Activated naive CD8-positive, alpha-beta T cell (primary cell): ENCODE measurements at regions not wholly inside any gene's neighbourhood (a gene's known extent, or its start where the extent isn't known, plus 50 kb on each side); places are given as distances from the start of the nearest gene placed in this dataset.
"Not testable (repeated sequence)": the region's sequence is repeated elsewhere in the genome, so short reads cannot be mapped to it uniquely, and the experiment has no call there.

Source experiments
- H3K27ac Mint-ChIP-seq: one replicate; pipeline ENCODE4 v1.8.0; 2021; ENCODE audit warnings: mixed read lengths
- H3K27me3 Mint-ChIP-seq: one replicate; pipeline ENCODE4 v1.8.0; 2021; ENCODE audit warnings: mixed read lengths
- H3K36me3 Mint-ChIP-seq: one replicate; pipeline ENCODE4 v1.8.0; 2021; ENCODE audit warnings: mixed read lengths
- H3K4me1 Mint-ChIP-seq: one replicate; pipeline ENCODE4 v1.8.0; 2021; ENCODE audit warnings: low read depth, mixed read lengths
- H3K4me3 Mint-ChIP-seq: one replicate; pipeline ENCODE4 v1.8.0; 2021; ENCODE audit warnings: mild to moderate bottlenecking, mixed read lengths
- H3K9me3 Mint-ChIP-seq: one replicate; pipeline ENCODE4 v1.8.0; 2021; ENCODE audit warnings: low read depth, mixed read lengths

DNA sequence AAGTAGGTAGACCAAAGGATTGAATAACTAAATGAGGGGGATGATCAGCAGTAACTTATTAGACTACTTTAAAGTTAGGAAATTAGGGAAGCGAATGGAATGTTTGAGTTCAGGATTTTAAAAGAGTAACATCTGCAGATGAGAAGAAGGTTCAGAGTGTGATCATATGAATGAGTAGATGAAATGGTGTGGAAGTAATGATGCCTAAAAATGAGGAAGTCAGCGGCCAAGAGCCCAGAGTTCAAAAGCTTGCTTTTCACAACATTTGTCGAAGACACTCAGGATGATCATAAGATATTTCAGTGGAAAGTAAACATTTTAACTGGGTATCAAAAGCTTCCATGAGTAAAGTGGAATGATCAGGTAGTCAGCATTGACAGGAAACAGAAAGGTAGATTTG lies 299.4 kb downstream of the LRRIQ3 start:
- Mint-ChIP-seq H3K36me3 (no peaks in the 10 kb centered on the region), H3K27ac (no peak overlapping the region), H3K4me3 (no peak overlapping the region)

GRCh38 chr1:73887412-73887811 lies 310.6 kb downstream of the LRRIQ3 start:
- Mint-ChIP-seq H3K27ac (no peak overlapping the region), H3K9me3 (no peaks in the 10 kb centered on the region), H3K36me3 (no peaks in the 10 kb centered on the region), H3K4me3 (no peak overlapping the region), H3K27me3 (no peaks in the 10 kb centered on the region), H3K4me1 (no peaks in the 10 kb centered on the region)

More for the DNA sequence above, 299.4 kb downstream of the LRRIQ3 start:
- H3K4me1 Mint-ChIP-seq: no peaks in the 10 kb centered on the region
- no peaks in the 10 kb centered on the region for H3K27me3 Mint-ChIP-seq
- H3K9me3 Mint-ChIP-seq: no peaks in the 10 kb centered on the region

- H3K27me3 Mint-ChIP-seq: no peaks in the 10 kb centered on the region
- no peak overlapping the region for H3K27ac Mint-ChIP-seq
- H3K4me3 Mint-ChIP-seq: no peak overlapping the region
- H3K4me1 Mint-ChIP-seq: no peaks in the 10 kb centered on the region
- H3K9me3 Mint-ChIP-seq: no peaks in the 10 kb centered on the region
- no peaks in the 10 kb centered on the region for H3K36me3 Mint-ChIP-seq
These were observed 311.3 kb downstream of the LRRIQ3 start for GRCh38 chr1:73886716-73887115.

DNA sequence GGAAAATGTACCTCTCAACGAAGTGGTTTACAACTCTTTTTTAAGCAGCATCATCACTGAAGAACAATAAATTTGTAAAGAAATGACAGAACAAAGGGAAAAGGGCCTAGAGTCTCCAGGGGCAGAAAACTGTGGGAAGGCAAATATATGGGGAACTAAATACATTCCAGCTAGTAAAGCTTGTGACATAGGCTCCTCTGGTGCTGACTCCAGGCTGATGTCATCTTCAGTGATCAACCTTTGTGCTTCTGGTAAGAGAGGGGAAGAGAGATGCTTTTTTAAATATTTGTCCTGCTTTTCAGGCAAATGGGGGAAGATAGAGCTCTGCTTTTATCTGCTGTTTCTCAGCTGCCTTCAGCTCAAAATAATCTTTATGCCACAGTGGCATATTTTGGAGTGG lies 323.2 kb downstream of the LRRIQ3 start:
- H3K27ac Mint-ChIP-seq: no peak overlapping the region
- no peak overlapping the region for H3K4me3 Mint-ChIP-seq
- H3K27me3 Mint-ChIP-seq: no peaks in the 10 kb centered on the region
- no peaks in the 10 kb centered on the region for H3K4me1 Mint-ChIP-seq
- no peaks in the 10 kb centered on the region for H3K36me3 Mint-ChIP-seq
- H3K9me3 Mint-ChIP-seq: peaks cover 3% of the 10 kb centered on the region

GRCh38 chr1:73868810-73869336 lies 329.1 kb downstream of the LRRIQ3 start:
- Mint-ChIP-seq H3K27me3 (no peaks in the 10 kb centered on the region), H3K36me3 (no peaks in the 10 kb centered on the region), H3K4me3 (no peak overlapping the region), H3K9me3 (peaks cover 3% of the 10 kb centered on the region), H3K27ac (no peak overlapping the region), H3K4me1 (no peaks in the 10 kb centered on the region)

GRCh38 chr1:73862355-73862754 lies 335.6 kb downstream of the LRRIQ3 start:
- H3K4me1 Mint-ChIP-seq: no peaks in the 10 kb centered on the region
- no peak overlapping the region for H3K27ac Mint-ChIP-seq
- H3K4me3 Mint-ChIP-seq: no peak overlapping the region
- no peaks in the 10 kb centered on the region for H3K27me3 Mint-ChIP-seq
- peaks cover 3% of the 10 kb centered on the region for H3K9me3 Mint-ChIP-seq
- H3K36me3 Mint-ChIP-seq: no peaks in the 10 kb centered on the region

- Mint-ChIP-seq H3K27ac (no peak overlapping the region), H3K9me3 (peaks cover 3% of the 10 kb centered on the region), H3K4me3 (no peak overlapping the region), H3K36me3 (no peaks in the 10 kb centered on the region), H3K4me1 (no peaks in the 10 kb centered on the region), H3K27me3 (no peaks in the 10 kb centered on the region)
These were observed 337.5 kb downstream of the LRRIQ3 start for GRCh38 chr1:73860421-73860950.

GRCh38 chr1:73859227-73859626 lies 338.7 kb downstream of the LRRIQ3 start:
- Mint-ChIP-seq H3K4me1 (no peaks in the 10 kb centered on the region), H3K27me3 (no peaks in the 10 kb centered on the region), H3K27ac (no peak overlapping the region), H3K36me3 (no peaks in the 10 kb centered on the region), H3K4me3 (no peak overlapping the region), H3K9me3 (peaks cover 2% of the 10 kb centered on the region)

- Mint-ChIP-seq H3K4me3 (no peak overlapping the region), H3K4me1 (no peaks in the 10 kb centered on the region), H3K36me3 (no peaks in the 10 kb centered on the region), H3K27ac (no peak overlapping the region), H3K27me3 (no peaks in the 10 kb centered on the region), H3K9me3 (no peaks in the 10 kb centered on the region)
These were observed 343.4 kb downstream of the LRRIQ3 start for GRCh38 chr1:73854527-73854926.

GRCh38 chr1:73842436-73842835 lies 355.5 kb downstream of the LRRIQ3 start:
- no peak overlapping the region for H3K4me3 Mint-ChIP-seq
- no peaks in the 10 kb centered on the region for H3K36me3 Mint-ChIP-seq
- H3K27ac Mint-ChIP-seq: no peak overlapping the region
- H3K9me3 Mint-ChIP-seq: peaks cover 3% of the 10 kb centered on the region
- no peaks in the 10 kb centered on the region for H3K27me3 Mint-ChIP-seq
- no peaks in the 10 kb centered on the region for H3K4me1 Mint-ChIP-seq

GRCh38 chr1:73839922-73840321 lies 358.1 kb downstream of the LRRIQ3 start:
- peaks cover 3% of the 10 kb centered on the region for H3K9me3 Mint-ChIP-seq
- no peak overlapping the region for H3K4me3 Mint-ChIP-seq
- no peaks in the 10 kb centered on the region for H3K36me3 Mint-ChIP-seq
- H3K27ac Mint-ChIP-seq: no peak overlapping the region
- H3K4me1 Mint-ChIP-seq: no peaks in the 10 kb centered on the region
- H3K27me3 Mint-ChIP-seq: no peaks in the 10 kb centered on the region

DNA sequence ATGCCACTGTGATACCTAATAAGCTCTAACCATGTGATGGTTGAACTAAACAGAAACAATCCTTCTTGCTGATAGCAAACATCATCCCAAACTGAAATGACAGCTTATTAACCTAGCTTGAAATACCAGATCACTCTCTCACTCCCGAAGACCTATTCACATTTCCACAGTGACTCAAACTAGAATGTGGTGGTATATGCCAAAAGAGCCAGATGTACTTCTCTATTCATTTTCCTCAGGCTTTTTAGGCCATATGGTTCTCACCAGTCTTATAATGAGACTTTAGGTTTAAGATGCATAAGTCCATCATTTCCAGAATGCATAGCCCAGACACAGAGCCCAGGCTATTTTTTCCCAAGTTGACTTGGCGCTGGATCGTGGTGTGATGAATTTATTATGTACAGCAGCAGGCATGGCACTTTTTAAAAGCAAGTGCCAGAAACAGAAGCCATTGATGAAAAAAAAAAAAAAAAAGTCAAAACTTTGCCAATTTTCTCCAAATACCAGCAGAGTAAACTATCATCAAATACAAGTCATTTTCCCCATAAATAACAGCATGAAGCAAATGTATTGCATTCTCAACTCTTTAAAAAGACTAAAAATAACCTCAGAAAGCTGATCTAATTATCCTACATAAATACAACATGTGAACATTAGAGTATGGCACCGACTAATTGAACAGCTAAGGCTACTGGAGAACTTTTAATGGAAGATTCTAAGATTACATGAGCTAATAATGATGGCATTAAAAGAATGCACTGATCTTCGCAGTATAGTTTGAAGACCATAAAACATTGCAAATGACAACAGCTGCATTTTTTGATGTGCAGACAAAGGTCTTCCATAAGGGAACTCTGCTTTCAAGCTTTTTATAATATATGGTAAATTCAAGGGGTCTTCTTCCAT lies 365.4 kb downstream of the LRRIQ3 start:
- no peak overlapping the region for H3K27ac Mint-ChIP-seq

GRCh38 chr1:73827283-73827682 lies 370.7 kb downstream of the LRRIQ3 start:
- H3K36me3 Mint-ChIP-seq, H3K27ac Mint-ChIP-seq, H3K4me3 Mint-ChIP-seq, H3K9me3 Mint-ChIP-seq, H3K27me3 Mint-ChIP-seq, H3K4me1 Mint-ChIP-seq: not testable (repeated sequence)

More for the DNA sequence above, 365.4 kb downstream of the LRRIQ3 start:
- no peak overlapping the region for H3K4me3 Mint-ChIP-seq
- no peaks in the 10 kb centered on the region for H3K27me3 Mint-ChIP-seq
- H3K4me1 Mint-ChIP-seq: no peaks in the 10 kb centered on the region
- no peaks in the 10 kb centered on the region for H3K36me3 Mint-ChIP-seq
- no peaks in the 10 kb centered on the region for H3K9me3 Mint-ChIP-seq

- Mint-ChIP-seq H3K9me3 (peaks cover 6% of the 10 kb centered on the region), H3K27ac (no peak overlapping the region), H3K27me3 (no peaks in the 10 kb centered on the region), H3K4me1 (no peaks in the 10 kb centered on the region), H3K36me3 (no peaks in the 10 kb centered on the region), H3K4me3 (no peak overlapping the region)
These were observed 373.9 kb downstream of the LRRIQ3 start for GRCh38 chr1:73824065-73824464.

DNA sequence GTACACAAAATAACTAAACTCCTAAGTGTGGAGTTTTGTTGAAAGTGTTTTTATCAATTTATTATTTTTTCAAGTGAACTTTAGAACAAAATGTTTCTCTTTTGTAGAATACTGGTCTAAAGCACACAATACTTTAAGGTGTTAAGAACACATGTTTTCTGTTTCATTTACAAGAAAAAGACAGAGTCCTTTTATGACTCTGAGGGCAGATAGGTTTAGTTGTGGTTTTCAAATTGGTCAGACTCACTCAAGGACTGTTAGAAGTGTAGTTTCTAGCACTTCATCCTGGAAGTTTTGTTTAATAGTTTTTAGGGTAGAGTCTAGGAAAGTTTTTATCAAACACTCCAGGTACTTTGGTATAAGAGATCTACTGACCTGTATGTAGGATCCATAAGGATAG lies 376.5 kb downstream of the LRRIQ3 start:
- Mint-ChIP-seq H3K4me3 (no peak overlapping the region), H3K36me3 (no peaks in the 10 kb centered on the region), H3K9me3 (peaks cover 10% of the 10 kb centered on the region)

More for the DNA sequence above, 376.5 kb downstream of the LRRIQ3 start:
- no peaks in the 10 kb centered on the region for H3K4me1 Mint-ChIP-seq
- H3K27me3 Mint-ChIP-seq: no peaks in the 10 kb centered on the region
- no peak overlapping the region for H3K27ac Mint-ChIP-seq
